ENCODE measurements at regions not wholly inside any gene's neighbourhood (a gene's known extent, or its start where the extent isn't known, plus 50 kb on each side); places are given as distances from the start of the nearest gene placed in this dataset.

DNA sequence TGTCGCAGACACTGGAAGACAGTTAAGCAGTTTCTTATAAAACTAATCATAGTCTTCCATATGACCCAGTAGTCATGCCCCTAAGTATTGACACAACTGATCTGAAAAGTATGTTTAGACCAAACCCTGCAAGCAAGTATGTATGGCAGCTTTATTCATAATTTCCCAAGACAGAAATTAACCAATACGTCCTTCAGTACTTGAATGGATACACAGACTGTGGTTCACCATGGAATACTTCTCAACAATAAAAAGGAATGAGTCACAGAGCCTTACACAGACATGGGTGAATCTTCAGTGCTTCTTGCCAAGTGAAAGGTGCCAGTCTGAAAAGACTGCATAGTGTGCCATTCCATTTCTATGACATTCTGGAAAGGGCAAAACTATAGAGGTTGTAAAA lies 50.2 kb upstream of the AKR1E2 start:
- DNase-seq (ENCODE audit: low read depth in 2 of 2): no peak

DNA sequence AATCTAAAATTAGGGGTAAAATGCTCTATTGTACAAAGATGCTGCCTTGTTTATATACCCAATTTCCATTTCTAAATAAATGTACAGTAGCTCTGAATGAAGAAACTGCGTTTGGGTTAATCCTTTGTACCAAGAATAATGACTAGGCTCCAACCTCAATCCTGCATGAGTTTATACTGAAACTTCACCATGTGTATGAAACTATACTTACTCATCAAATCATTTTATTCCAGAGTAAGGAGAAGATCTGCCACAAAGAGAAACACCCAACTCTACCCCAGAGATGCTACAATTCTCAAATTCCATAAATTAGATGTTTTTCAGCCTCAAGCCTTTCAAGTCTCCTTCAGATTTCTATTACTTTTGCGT lies 53.8 kb upstream of the AKR1E2 start:
- DNase-seq (ENCODE audit: low read depth in 2 of 2): no peak

DNA sequence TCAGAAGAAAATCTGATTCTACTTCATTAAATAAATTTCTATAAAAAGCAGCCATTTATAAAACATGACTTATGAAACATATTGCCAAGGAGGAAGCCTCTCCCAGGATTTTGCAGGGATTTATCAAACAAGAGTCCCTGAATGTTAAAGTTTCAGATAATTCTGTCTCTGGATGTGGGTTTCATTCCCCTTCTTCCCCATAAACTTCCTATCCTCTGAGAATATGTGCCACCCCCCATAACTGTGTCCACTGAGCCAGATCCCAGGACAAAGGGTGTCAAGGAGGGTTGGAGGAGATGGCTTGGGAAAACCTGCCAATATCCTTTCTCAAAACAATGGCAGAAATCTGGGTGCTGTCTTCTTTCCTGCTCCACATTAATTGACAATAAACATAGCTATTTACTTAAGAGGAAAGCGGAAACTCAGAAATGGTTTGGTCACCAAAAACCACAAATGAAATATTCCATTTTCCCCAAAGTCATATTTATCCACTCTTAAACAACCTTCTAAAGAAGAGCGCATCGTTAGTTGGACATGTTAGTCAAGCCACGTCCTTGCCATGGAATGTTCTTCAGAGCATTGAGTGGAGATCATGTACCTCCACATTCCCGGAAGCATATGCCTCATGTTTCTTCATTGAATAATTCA lies 54.3 kb upstream of the AKR1E2 start:
- no peak for DNase-seq (ENCODE audit: low read depth in 2 of 2)

DNA sequence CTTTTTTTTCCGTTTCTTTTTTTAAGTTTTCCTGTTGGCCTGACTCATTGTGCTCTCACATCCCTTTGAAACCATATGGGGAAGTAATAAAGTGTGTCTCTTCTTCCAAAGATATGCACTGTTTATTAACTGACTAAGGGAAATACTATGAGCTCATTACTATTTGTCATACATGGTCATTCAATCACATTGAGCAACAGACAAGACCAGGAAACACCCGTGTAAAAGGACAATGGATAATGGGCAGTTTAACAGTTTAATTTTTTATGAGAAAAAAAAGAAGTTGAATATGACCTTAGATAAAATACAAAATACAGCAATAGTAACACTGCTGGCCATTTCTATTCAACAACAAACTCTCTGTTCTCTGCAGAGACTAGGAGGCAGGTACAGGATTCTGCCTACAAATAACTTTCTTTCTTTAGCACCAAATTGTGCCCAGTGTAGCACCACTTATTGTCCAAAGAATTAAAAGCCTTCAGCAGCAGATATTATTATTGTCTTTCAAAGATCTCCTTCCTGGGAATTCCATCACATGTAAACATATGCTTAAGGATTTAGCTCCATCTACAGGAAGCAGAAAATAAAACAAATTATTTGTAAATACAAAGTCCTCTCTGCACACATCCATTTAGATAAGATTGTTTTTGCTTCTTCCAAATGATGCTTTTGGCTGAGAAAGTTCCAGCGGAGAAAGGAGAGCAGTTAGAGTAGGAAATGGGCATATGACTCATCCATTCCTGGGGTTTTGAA lies 55.0 kb upstream of the AKR1E2 start:
- DNase-seq (ENCODE audit: low read depth in 2 of 2): no peak

DNA sequence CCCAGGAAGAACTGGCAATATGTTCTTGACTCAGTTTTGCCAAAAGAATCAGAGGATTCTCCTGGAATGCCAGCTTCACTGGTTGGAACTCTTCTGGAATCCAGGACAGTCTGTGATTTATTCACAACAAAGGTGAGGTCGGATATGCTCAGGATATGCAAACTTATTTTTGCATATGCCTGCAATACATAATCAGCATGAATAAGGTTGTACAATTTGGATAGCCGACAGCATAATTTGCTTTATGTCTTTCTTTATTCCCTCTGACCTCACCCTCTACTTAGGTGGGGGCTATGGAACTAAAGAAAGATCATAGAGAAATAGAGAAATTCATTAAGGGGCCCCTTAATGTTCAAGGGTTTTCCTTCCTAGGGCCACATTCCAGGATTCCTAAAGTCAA lies 57.6 kb upstream of the AKR1E2 start:
- no peak for DNase-seq (ENCODE audit: low read depth in 2 of 2)

DNA sequence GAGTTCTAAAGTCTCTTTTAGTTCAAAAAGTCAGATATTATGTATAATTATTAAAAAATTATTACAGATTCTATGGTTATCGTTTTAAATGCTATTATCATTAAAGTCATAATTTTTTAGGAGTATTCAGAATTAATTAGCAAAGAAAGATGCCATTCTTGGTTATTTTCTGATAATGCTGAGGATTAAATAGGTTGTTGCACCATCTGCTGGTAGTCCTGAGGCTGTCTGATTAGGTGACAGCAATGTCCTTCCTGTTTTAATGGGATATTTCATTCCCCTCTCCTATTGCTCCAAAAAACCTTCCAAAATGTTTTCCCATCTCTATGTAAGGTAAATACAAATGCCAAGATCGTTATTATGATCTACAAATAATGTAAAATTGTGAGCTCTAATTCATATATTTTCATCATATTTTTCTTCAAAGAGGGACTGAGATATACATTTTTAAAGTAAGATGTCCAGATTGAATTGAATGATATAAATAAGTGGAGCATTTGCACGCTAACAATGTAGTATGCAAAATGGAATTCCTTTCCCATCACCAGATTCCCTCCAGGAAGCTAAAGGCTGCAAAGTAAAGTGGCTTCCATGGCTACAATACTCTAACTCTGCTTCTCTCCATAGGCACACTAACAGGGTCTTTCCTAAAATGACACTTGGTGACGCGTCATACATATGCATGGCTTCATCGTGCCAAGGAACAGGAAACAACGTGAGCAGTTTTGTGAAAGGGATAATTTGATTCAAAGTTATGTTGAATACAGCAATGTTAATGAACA lies 58.8 kb upstream of the AKR1E2 start:
- DNase-seq (ENCODE audit: low read depth in 2 of 2): no peak

GRCh38 chr10:4766454-4766853 lies 59.6 kb upstream of the AKR1E2 start:
- no peak for DNase-seq (ENCODE audit: low read depth in 2 of 2)

DNA sequence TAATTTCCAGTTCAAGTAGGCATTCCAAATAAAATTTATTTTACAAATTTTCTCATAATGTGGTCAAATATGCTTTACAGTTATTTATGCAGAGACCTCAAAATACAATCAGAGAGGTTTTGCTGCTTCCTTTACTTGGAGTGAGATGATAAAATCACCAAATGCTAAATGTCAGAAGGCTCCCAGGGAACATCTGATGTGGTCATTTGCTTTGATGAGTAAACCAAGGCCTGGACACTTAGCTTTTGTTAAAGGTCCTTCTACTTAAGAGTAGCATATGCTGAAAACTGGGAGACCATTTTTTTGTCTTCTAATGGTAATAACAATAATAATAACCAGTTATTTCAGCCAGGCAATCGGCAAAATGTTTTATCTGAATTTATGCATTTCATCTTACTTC lies 60.6 kb upstream of the AKR1E2 start:
- no peak for DNase-seq (ENCODE audit: low read depth in 2 of 2)

DNA sequence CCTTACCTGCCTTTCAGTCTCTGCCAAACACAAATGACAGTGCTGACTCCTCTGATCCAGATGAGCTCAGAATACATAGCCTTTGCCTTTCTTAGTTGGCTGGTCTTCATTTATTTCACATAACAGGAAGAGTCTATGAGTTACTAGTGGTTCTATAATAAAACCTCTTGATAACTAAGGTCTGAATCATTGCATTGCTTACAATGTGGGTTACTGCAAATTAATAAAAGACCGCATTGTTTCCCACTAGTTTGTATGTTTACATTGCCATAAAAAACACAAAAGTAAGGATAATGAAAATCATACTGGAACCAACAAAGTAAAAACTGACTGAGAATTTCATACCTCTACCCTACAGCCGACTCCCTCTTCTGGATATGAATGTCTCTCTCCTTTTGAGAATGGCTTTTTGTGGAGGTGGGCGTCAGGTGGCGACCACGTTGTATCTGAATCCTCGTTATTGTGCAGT lies 62.0 kb upstream of the AKR1E2 start:
- no peak for DNase-seq (ENCODE audit: low read depth in 2 of 2)

- no peak for DNase-seq (ENCODE audit: low read depth in 2 of 2)
Measured at GRCh38 chr10:4763513-4763912, 62.5 kb upstream of the AKR1E2 start.

- no peak for DNase-seq (ENCODE audit: low read depth in 2 of 2)
Measured at GRCh38 chr10:4758256-4758655, 67.8 kb upstream of the AKR1E2 start.

DNA sequence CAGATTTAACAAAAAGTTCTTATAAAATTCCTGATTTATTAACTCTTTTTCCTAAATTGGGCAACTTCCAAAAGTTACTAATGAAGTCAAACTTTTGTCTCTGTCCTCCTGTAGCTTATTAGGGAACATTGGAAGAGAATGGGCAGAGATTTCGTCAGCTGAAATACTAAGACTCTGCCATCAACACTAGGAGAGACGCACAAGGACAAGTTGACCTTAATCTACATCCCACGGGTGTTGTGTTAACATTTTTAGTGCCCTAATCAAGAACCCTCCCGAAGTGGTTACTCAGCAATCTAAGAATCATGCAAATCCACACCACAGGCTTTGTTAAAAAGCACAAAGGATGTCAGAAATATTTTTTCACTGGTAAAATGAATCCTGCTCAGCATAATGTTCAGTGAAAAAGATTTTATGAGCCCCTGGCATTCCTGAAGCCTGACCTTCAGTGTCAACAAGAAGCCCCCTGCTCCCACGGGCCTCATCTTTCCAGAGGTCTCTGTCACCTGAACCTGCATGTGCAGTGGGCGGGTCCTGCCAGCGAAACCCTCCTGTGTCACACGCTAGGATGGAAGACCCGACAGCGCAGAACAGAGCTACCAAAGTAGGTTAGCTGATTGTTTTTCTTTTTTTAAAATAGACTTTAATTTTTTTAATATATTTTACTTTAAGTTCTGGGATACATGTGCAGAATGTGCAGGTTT lies 70.6 kb upstream of the AKR1E2 start:
- no peak for DNase-seq (ENCODE audit: low read depth in 2 of 2)

DNA sequence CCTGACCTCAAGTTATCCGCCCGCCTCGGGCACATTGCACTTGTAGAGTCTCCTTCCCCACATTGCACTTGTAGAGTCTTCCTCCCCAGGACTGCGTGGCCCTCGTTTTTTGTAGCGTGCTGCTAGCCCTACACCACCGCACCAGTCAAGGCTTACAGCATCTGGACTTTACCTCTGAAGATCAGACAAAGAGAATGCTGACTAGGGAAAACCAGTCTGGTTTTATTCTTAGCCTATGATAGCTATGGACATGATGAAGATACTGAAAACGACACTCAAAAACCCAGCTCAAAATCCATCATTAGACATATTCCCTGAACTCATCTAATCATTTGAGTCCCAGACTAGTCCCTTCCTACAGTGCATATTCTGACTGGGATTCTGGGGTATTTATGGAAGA lies 71.9 kb upstream of the AKR1E2 start:
- DNase-seq (ENCODE audit: low read depth in 2 of 2): no peak

- DNase-seq (ENCODE audit: low read depth in 2 of 2): no peak
Measured at GRCh38 chr10:4751211-4751610, 74.8 kb upstream of the AKR1E2 start.

GRCh38 chr10:4749271-4749574 lies 76.8 kb upstream of the AKR1E2 start:
- DNase-seq (ENCODE audit: low read depth in 2 of 2): no peak

GRCh38 chr10:4748491-4749270 lies 77.3 kb upstream of the AKR1E2 start:
- DNase-seq (ENCODE audit: low read depth in 2 of 2): no peak

DNA sequence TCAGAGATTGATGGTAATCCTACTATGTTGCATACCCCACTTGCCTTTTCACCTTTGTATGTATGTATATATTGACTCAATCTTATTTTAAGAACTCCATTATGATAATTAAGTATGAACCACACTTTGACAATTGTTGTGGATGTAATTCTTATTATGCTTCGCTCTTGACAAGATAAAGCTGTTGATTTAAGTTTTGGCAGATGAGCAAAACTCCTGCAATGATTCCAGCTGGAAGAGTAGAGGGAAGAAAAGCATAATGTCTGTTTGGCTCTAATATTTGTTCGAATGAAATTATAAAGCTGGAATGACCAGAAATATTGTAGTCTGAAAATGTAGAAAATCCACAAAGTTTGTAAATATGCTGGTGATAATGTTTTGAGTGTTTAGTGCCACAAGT lies 83.8 kb upstream of the AKR1E2 start:
- no peak for DNase-seq (ENCODE audit: low read depth in 2 of 2)

DNA sequence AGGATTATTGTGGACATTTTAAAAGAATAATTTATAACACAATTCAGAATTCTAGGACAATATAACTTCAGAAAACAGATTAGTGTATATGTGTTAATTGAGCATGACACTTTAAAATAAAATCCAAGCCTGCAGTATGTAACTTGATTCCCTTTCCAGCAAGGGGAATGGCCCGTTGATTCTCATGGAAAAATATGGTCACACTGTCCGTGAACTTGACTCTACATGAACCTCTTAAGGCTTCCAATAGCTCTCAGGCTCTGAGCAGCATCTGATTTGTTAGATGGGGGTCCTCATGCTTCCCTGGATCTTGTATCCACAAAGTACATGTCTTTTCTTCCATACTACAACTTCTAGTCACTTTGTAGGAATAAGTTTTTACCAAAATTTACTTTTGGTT lies 85.5 kb upstream of the AKR1E2 start:
- no peak for DNase-seq (ENCODE audit: low read depth in 2 of 2)

GRCh38 chr10:4736608-4737007 lies 89.4 kb upstream of the AKR1E2 start:
- DNase-seq (ENCODE audit: low read depth in 2 of 2): no peak

DNA sequence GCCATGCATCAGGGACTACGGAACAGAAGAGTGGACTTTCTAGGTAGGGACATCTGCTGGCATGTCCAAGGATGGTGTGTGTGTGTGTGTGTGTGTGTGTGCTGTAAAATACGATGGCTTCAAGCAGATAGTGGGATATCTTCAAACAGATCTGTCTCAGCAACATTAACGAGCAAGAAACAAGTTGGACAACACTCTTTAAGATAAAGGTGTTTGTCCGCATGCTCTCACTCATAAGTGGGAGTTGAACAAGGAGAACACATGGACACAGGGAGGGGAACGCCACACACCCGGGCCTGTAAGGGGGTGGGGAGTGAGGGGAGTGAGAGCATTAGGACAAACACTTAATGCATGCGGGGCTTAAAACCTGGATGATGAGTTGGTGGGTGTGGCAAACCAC lies 89.8 kb upstream of the AKR1E2 start:
- no peak for DNase-seq (ENCODE audit: low read depth in 2 of 2)

GRCh38 chr10:4733843-4734224 lies 92.2 kb upstream of the AKR1E2 start:
- DNase-seq (ENCODE audit: low read depth in 2 of 2): no peak

Data from activated CD8-positive, alpha-beta memory T cell treated with anti-CD3 and anti-CD28 coated beads for 4 hours (primary cell).